Esophagus (tissue), 2 donors: ENCODE measurements at regions not wholly inside any gene's neighbourhood (a gene's known extent, or its start where the extent isn't known, plus 50 kb on each side); places are given as distances from the start of the nearest gene placed in this dataset.

Experiments
- H3K27ac ChIP-seq, 2 donors: one replicate each; pipeline ENCODE4 v1.5.1; 2013; ENCODE audit warnings: low read depth in 2 of 2, mild to moderate bottlenecking in 2 of 2, inconsistent platforms in 1 of 2, low read length in 1 of 2, moderate library complexity in 1 of 2
- H3K27me3 ChIP-seq, 2 donors: one replicate each; pipeline ENCODE4 v1.6.1; 2013; ENCODE audit warnings: low read length in 2 of 2, control low read depth in 1 of 2, mild to moderate bottlenecking in 1 of 2; ENCODE audit not compliant: insufficient read depth in 2 of 2, control insufficient read depth in 1 of 2
- H3K36me3 ChIP-seq, 2 donors: one replicate each; pipeline ENCODE4 v1.6.1; 2013; ENCODE audit warnings: low read length in 1 of 2; ENCODE audit not compliant: control insufficient read depth in 2 of 2, insufficient read depth in 2 of 2
- H3K4me1 ChIP-seq, 2 donors: one replicate each; pipeline ENCODE4 v1.6.1; 2013; ENCODE audit warnings: low read length in 1 of 2; ENCODE audit not compliant: control insufficient read depth in 2 of 2, insufficient read depth in 2 of 2
- H3K4me3 ChIP-seq, 2 donors: one replicate each; pipeline ENCODE4 v1.5.1; 2013; ENCODE audit warnings: low read length in 2 of 2, mild to moderate bottlenecking in 2 of 2, low read depth in 1 of 2, moderate library complexity in 1 of 2
- H3K9me3 ChIP-seq, 2 donors: one replicate each; pipeline ENCODE4 v1.6.1; 2013; ENCODE audit warnings: mild to moderate bottlenecking in 2 of 2, low read depth in 1 of 2, low read length in 1 of 2, moderate library complexity in 1 of 2; ENCODE audit not compliant: control insufficient read depth in 2 of 2, insufficient read depth in 1 of 2
- WGBS, 2 donors: extraction: QIAGEN DNeasy Blood & Tissue Kit; methylation state at CpG; one replicate each; pipeline ENCODE4 v1.1.7; 2013; 5-methylcytosine and 5-hydroxymethylcytosine counted together
- donor health status: healthy with polysubstance abuse.
- donor health status: Bipolar disorder and iron deficiency.

DNA sequence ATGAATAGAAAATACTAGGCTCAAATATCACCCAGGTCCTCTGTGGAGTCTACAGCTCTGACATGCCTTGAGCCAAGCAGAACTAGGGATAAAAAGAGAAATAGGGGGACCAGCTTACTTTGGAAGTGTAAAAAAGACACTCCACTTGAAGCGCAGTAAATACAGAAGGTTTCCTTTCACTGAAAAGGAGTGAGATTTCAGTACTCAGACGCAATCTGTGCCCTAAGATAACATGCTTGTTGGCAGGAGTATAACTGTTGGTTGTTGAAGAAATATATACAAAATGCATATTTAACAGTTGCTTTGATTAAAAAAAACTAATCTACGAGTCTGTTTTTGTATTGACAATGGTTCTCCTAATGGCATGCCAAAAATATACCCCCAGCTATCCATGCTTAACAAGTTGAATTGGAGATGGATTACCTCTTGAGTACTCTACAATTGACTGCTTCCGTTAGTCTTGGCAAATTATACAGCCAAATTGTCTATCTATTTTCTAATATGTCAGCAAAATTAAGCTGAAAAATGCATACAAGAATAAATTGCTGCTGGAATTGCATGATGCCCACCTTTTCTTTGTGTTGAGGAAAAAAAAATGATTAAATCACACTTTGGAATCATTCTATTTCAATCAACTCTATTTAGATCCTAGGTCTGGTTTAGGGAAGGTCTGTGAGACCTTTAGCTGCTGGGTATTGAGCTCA is 91.6 kb downstream of the FAT3 start:
- no peak overlapping the region for H3K27ac ChIP-seq

DNA sequence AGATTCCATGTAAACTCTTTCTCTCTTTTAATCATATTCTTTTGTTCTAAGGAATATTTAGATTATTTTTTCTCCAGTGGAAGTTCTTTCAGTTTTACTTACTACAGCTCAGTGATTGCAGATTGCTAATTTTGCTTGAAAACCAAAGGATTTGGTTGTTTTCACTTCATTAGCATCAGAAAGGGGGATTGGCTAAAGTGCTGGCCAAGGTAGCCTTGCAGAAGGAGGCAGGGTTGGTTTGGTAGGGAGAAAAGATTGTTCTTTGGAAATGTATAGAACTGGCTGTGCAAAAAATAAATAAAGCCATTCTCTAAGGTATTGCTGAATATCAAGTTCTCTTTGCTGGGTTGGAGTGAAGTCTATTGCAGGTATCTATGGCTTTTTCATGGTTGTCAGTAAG is 92.6 kb downstream of the FAT3 start:
- no peaks in the 10 kb centered on the region for H3K27me3 ChIP-seq

More for the DNA sequence above, 91.6 kb downstream of the FAT3 start:
- H3K9me3 ChIP-seq: no peaks in the 10 kb centered on the region
- WGBS, 2 donors: 74 to 80% methylated on average over 4 of the region's 4 CpGs
- no peak overlapping the region for H3K4me3 ChIP-seq
- no peaks in the 10 kb centered on the region for H3K4me1 ChIP-seq
- H3K27me3 ChIP-seq: no peaks in the 10 kb centered on the region
- H3K36me3 ChIP-seq: no peaks in the 10 kb centered on the region

DNA sequence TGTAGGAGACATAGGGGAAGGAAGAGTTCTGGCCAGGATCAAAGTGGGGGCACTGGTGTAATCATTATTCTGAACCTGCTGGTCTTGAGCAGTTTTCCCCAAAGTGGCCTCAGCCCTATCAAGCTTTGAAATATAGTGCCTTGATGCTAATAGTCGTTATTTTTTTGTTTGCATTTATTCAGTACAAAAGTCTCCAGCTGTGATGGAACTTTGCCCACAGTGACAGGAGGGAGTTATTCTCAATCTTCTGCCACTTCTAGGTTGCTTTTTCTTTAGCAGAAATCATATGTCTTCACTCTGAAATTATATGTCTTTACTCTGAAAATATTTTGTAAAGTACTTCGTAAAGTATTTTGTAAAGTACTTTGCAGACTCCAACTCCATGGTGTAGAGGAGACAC is 93.1 kb downstream of the FAT3 start:
- no peak overlapping the region for H3K4me3 ChIP-seq
- no peaks in the 10 kb centered on the region for H3K27me3 ChIP-seq
- no peaks in the 10 kb centered on the region for H3K36me3 ChIP-seq
- no peaks in the 10 kb centered on the region for H3K4me1 ChIP-seq
- no peak overlapping the region for H3K27ac ChIP-seq
- WGBS, 2 donors: 46 to 52% methylated on average over 2 of the region's 2 CpGs
- H3K9me3 ChIP-seq: no peaks in the 10 kb centered on the region

More for the DNA sequence above, 92.6 kb downstream of the FAT3 start:
- no peak overlapping the region for H3K27ac ChIP-seq
- H3K9me3 ChIP-seq: no peaks in the 10 kb centered on the region
- H3K4me1 ChIP-seq: no peaks in the 10 kb centered on the region
- H3K4me3 ChIP-seq: no peak overlapping the region
- H3K36me3 ChIP-seq: no peaks in the 10 kb centered on the region

DNA sequence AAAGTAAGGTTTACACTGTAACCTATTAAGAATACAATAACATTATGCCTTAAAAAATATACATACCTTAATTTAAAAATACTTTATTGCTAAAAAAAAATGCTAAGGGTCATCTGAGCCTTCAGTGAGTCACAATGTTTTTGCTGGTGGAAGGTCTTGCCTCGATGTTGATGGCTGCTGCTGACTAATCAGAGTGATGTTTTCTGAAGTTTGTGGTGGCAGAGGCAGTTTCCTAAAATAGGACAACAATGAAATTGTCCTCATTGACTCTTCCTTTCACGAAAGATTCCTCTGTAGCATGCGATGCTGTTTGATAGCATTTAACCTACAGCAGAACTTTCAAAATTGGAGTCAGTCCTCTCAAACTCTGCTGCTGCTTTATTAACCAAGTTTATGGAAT is 97.6 kb downstream of the FAT3 start:
- H3K27ac ChIP-seq: no peak overlapping the region
- H3K9me3 ChIP-seq: no peaks in the 10 kb centered on the region
- no peak overlapping the region for H3K4me3 ChIP-seq
- no peaks in the 10 kb centered on the region for H3K4me1 ChIP-seq
- H3K36me3 ChIP-seq: no peaks in the 10 kb centered on the region
- 74 to 83% methylated on average over 3 of the region's 3 CpGs for WGBS, 2 donors
- H3K27me3 ChIP-seq: no peaks in the 10 kb centered on the region

DNA sequence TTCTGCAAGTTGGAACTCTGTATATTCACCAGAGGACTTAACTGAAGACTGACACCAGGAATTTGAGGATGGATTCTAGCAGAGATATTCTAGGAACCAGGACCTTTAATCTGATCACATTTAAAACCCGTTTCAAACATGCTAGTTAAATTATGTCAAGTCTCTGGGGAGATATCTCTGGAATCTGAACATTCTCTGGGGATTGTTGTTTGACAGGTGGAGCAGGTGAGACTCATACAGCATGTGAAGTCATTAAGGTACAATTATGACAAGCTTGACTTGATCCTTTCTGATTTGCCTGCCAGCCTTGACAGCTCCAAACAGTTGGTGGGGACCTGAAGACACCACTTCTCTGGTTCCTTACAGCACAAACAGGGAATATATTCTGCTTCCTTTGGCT is 100.3 kb downstream of the FAT3 start:
- Histone ChIP-seq H3K9me3 (no peaks in the 10 kb centered on the region), H3K27me3 (no peaks in the 10 kb centered on the region), H3K36me3 (no peaks in the 10 kb centered on the region), H3K4me3 (no peak overlapping the region), H3K27ac (no peak overlapping the region), H3K4me1 (no peaks in the 10 kb centered on the region)
- 50 to 75% methylated on average over 1 of the region's 1 CpG for WGBS, 2 donors

DNA sequence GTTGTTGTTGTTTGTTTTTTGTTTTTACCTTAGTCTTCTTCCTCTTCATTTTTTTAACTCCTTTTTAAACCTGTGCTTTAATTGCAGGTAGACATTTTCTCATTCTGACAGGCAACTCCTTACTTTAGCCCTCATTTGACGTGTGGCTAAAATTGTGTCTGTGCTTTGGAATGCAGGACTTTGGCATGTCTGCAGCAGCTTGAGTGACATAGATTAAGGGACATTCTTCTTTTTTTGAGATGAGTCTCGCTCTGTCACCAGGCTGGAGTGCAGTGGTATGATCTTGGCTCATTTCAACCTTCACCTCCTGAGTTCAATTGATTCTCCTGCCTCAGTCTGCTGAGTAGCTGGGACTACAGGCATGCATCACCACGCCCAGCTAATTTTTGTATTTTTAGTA is 100.8 kb downstream of the FAT3 start:
- Histone ChIP-seq H3K4me1 (no peaks in the 10 kb centered on the region), H3K27ac (no peak overlapping the region), H3K27me3 (no peaks in the 10 kb centered on the region), H3K9me3 (no peaks in the 10 kb centered on the region), H3K4me3 (no peak overlapping the region), H3K36me3 (no peaks in the 10 kb centered on the region)
- WGBS, 2 donors: 79 to 89% methylated on average over 3 of the region's 3 CpGs

DNA sequence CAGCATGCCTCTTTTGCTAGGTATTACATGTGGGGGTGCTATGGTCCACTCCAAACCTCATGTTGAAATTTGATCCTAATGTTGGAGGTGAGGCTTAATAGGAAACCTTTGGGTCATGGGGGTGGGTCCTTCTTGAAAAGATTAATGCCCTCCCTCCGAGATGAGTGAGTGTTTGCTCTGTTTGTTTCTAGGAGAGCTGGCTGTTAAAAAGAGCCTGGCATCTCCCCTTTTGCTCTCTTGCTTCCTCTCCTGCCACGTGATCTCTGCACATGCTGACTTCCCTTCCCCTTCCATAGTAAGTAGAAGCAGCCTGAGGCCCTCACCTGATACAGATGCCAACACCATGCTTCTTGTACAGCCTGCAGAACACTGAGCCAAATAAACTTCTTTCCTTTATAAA is 104.5 kb downstream of the FAT3 start:
- Histone ChIP-seq H3K27me3 (peaks cover 0 to 2% of the 10 kb centered on the region in 2 donors), H3K9me3 (no peaks in the 10 kb centered on the region), H3K4me3 (no peak overlapping the region), H3K27ac (no peak overlapping the region), H3K36me3 (no peaks in the 10 kb centered on the region), H3K4me1 (no peaks in the 10 kb centered on the region)
- 41 to 51% methylated on average over 2 of the region's 2 CpGs for WGBS, 2 donors

DNA sequence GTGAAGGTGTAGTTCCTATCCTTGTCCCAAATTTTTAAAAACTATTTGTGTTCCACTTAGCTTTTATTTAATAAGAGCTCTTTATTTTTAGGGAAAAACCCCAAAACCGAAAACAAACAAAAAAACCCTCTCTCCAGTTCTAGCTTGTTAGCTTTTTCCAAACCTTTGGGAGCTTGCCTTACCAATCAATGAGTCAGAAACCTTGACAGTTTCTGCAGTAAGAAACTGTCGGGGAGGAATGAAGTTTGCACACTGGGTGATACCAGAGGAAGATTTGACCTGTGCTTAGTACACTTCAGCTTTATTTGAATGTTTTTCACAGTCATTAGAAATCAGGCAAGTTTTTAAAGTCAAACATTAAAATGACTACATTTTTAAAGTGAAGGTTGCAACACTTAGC is 105.0 kb downstream of the FAT3 start:
- WGBS, 2 donors: 27 to 34% methylated on average over 2 of the region's 2 CpGs

DNA sequence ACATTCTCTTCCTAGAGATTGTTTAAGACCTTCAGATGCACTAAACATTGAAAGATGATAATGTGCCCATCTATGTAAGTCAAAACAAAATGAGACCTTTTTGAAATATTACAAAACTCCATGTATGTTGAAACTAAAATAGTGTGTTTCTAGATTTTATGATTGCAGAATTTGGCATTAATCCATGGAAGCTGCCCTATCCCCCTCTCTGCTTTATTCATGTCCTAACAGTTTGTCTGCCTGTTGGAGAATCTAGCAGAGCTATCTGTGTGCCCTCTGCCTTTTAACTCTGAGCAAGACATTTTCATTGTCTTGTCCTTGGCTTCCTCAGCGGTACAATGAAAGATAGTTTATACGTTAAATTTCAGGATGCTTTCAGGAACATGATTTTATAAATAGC is 105.5 kb downstream of the FAT3 start:
- 48 to 49% methylated on average over 2 of the region's 2 CpGs for WGBS, 2 donors
- Histone ChIP-seq H3K27me3 (peaks cover 0 to 2% of the 10 kb centered on the region in 2 donors), H3K36me3 (no peaks in the 10 kb centered on the region), H3K4me1 (no peaks in the 10 kb centered on the region), H3K9me3 (no peaks in the 10 kb centered on the region), H3K27ac (no peak overlapping the region), H3K4me3 (no peak overlapping the region)

More for the DNA sequence above, 105.0 kb downstream of the FAT3 start:
- H3K36me3 ChIP-seq: no peaks in the 10 kb centered on the region
- H3K4me1 ChIP-seq: no peaks in the 10 kb centered on the region
- no peaks in the 10 kb centered on the region for H3K9me3 ChIP-seq
- H3K27ac ChIP-seq: no peak overlapping the region
- H3K4me3 ChIP-seq: no peak overlapping the region
- H3K27me3 ChIP-seq: peaks cover 0 to 2% of the 10 kb centered on the region in 2 donors

DNA sequence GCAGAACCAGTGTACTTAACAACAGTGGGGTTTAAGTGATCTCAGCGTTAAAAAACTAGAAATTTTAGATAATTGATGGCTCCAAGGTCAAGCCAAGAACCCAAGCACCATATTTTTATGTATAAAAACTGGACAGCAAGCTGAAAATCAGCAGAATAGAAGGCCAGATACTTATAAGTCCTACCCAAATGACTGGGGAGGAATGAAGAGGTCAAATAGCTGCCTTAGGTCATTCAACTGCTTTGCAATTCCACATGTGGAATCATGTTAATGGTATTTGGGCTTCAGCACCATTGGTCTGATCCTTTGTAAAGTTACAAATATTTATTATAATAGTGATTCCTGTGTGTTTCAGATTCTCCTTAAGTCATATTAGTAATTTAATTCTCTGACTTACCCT is 108.4 kb downstream of the FAT3 start:
- Histone ChIP-seq H3K4me3 (no peak overlapping the region), H3K4me1 (no peaks in the 10 kb centered on the region), H3K9me3 (no peaks in the 10 kb centered on the region), H3K27ac (no peak overlapping the region), H3K36me3 (no peaks in the 10 kb centered on the region), H3K27me3 (peaks cover 0 to 2% of the 10 kb centered on the region in 2 donors)
- 60 to 65% methylated on average over 1 of the region's 1 CpG for WGBS, 2 donors
